MM.1S (cell line): ENCODE measurements at regions not wholly inside any gene's neighbourhood (a gene's known extent, or its start where the extent isn't known, plus 50 kb on each side); places are given as distances from the start of the nearest gene placed in this dataset.

ENCODE experiments used
- EZH2 ChIP-seq: fragments of 300-600 bp; sonication (generic); optimal IDR thresholded peaks from 2 replicates; pipeline ENCODE3; 2017; ENCODE audit warnings: low read depth, mild to moderate bottlenecking, antibody characterized with exemption, low read length, mixed read lengths
- EZH2phosphoT487 ChIP-seq: fragments of 300-600 bp; sonication (generic); IDR thresholded peaks from 2 replicates; pipeline ENCODE4 v1.6.1; 2018; ENCODE audit warnings: antibody characterized with exemption, low read length
- TF ChIP-seq, protein P1 (sequence below): fragments of 300-600 bp; sonication (generic); IDR thresholded peaks from 2 replicates; pipeline ENCODE4 v1.5.1; 2016; ENCODE audit warnings: antibody characterized with exemption, low read length, mixed read lengths

DNA sequence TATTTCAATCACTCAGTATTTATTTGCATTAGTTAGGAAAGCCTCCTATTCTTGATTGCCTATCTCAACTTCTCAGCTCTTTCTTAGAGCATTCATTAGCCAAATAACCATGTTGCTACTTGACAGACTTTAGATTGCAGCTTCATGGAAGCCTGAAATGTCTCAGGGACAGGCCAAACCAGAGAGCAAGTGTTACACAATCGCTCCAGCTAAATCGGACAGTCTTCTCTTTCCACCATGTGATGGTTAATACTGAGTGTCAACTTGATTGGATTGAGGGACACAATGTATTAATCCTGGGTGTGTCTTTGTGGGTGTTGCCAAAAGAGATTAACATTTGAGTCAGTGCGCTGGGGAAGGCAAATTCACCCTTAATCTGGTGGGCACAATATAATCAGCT is 106.5 kb upstream of the DRD2 start:
- TF ChIP-seq, protein P1, sequence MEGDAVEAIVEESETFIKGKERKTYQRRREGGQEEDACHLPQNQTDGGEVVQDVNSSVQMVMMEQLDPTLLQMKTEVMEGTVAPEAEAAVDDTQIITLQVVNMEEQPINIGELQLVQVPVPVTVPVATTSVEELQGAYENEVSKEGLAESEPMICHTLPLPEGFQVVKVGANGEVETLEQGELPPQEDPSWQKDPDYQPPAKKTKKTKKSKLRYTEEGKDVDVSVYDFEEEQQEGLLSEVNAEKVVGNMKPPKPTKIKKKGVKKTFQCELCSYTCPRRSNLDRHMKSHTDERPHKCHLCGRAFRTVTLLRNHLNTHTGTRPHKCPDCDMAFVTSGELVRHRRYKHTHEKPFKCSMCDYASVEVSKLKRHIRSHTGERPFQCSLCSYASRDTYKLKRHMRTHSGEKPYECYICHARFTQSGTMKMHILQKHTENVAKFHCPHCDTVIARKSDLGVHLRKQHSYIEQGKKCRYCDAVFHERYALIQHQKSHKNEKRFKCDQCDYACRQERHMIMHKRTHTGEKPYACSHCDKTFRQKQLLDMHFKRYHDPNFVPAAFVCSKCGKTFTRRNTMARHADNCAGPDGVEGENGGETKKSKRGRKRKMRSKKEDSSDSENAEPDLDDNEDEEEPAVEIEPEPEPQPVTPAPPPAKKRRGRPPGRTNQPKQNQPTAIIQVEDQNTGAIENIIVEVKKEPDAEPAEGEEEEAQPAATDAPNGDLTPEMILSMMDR, result no peak
- no peak for TF ChIP-seq EZH2
- no peak for TF ChIP-seq EZH2phosphoT487
